GM19351 (cell line): ENCODE measurements at regions not wholly inside any gene's neighbourhood (a gene's known extent, or its start where the extent isn't known, plus 50 kb on each side); places are given as distances from the start of the nearest gene placed in this dataset.

Source experiments
- ATAC-seq: cut with Tn5 transposase; IDR thresholded peaks from one replicate; pipeline ENCODE4 v1.9.1; 2021; ENCODE audit warnings: mild to moderate bottlenecking, moderate library complexity; ENCODE audit not compliant: unreplicated experiment

- no peak for ATAC-seq
Observed at GRCh38 chr12:130098301-130099005, 63.8 kb upstream of the FZD10 start.

DNA sequence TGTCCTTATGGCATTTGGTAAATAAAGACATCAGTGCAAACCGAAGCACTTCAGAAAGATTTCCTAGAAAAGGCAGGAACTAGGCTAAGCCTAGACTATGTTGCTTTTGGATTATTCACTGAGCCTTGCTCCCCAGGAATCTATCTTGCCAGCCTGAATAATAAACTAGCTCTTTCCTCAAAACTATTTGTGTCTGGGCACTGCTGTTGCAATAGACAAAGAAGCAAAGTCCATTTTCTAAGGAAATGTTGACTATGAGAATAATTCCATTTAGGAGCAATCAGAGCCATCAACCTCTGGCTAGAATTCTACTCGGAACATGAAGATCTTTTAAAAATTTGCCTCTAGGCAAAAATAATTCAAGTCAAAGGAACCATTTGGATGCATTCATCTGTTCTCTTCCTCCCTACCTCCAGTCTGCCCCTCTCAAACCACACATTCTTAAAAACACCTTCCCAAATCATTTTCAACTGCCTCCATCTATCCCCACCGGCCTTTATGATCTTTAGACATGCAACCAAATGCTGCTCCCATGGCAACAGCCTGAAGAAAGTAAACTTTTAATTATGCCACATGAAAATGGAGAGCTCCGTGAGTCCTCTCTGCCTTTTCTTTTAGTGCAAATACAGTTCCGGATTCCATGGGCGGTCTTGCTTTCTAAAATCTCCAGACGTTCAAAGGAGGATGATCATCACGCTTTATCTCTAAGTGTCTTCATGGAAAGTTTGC, 61.5 kb upstream of the FZD10 start:
- no peak for ATAC-seq

- ATAC-seq: no peak
Observed at GRCh38 chr12:130101370-130101769, 60.9 kb upstream of the FZD10 start.

GRCh38 chr12:130102266-130102665, 60.0 kb upstream of the FZD10 start:
- no peak for ATAC-seq

DNA sequence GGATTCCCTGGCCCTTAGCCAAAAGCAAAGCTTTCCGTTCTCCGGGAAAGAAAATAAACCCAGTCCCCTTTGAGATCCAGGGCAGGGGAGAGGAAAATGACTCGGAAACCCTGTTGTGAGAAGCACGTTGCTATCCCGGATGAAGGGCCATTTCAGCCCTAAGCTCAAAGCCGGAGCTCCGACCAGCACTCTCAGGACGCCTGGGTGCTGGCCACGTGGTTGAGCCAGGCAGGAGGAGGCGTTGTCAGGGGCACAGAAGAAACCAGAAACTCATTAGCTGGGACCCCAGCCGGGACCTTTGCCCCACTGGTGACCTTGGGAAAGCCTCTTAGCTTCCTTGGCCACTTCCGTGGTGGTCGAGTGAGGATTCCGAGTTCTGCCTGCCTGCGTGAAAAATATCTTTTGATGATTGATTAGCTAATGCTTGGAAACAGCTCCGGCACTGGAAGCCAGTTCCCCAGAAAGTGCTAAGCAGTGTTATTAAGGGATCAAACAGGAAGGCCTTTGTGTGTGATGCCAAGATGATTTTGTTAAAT, 57.6 kb upstream of the FZD10 start:
- no peak for ATAC-seq

DNA sequence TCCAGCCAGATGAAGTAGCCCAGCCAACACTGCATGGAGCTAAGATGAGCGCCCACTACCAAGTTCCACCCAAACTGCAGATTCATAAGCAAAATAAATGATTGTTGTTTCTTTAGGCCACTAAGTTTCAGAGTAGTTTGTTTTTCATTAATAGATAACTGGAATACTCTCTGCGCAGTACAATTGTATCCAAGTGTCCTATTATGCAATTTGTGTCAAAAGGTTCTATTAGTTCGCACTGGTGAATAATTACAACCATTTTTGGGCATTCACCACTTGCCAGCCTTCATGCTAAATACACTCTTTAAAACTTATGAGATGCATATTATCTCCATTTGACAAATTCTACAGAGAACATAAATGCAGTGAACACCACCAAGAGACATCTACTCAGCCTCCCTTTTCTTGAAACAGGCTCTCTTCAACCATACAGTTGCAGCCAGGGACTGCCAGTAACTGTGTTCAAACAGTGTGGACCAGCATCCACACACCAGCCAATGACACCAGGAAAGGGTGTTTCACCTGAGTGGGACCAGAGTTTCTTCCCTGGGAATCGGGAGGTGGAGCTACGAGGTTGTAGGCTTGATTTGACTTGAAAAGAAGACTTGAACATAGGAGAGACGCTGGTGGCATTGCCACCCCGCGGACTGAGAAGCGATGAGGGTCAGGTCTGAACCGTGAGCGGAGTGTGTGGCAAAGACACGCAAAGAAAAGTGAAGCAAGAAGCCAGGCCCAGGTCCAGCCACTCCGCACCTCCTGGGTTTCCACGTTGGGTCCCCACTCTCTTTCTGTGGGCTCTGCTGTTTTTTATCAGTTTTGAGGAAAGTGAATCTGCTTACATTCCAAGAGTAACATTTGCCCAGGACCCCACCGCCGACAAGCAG, 53.0 kb upstream of the FZD10 start:
- no peak for ATAC-seq

DNA sequence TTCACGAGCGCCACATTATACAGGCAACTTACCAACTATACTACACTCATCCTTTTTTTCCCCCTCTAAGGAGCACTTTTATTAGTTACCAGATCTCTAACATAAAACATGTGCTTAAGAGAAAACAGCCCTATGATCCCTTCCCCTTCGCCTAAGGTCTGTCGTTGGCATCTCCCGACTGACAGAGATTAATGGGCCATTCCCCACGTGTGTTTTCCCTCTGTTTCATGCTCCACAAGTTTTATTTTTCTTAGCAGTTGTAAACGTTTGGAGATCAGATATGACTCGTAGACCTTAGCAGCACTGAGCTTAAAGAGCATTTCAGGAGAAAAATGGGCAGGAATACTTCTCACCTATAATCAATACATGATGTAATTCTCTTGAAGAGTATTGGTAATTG, 51.4 kb upstream of the FZD10 start:
- ATAC-seq: no peak

DNA sequence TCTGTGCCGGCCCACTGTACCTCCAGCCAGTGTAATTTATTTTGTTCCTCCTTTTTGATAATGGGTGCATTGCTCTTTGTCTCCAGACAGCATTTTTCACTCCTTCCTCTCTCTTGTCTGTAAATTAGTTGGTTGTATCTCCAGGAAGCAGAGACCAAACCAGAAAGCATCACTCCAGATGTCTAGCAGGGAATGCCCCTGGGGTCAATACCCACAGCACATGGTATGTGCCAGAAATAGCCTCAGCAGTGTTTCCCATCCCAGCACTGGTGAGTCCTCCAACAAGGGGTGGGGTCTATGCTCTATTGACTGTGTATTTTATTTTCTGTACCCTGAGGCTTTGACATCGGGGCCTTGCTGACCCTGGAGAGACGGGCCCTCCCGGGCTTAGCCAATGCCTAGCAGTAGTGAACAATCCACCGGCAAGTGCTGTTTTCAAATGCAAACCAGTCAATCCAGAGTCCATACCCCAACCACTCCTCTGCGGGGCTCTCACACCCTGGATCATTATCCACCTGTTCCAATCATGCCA, 50.2 kb upstream of the FZD10 start:
- ATAC-seq: no peak
